IMR-90 (cell line): ENCODE measurements at regions not wholly inside any gene's neighbourhood (a gene's known extent, or its start where the extent isn't known, plus 50 kb on each side); places are given as distances from the start of the nearest gene placed in this dataset.

Source experiments
- ATAC-seq: fragments of 200-7000 bp; cut with Tn5 transposase; 2 replicates; pipeline ENCODE4 v1.9.1; 2020; ENCODE audit warnings: low read depth, mild to moderate bottlenecking, moderate library complexity
- BruUV-seq: library from RNA; stranded (reverse); fragments of 400-500 nt; replicated peaks from 2 replicates; lab custom pipeline; 2021; lab: Mats Ljungman, UMichigan
- CTCF ChIA-PET: fragments of 300-600 bp; formaldehyde crosslinking; extraction: SDS; loops from one replicate; lab custom pipeline; 2021; ENCODE audit warnings: antibody characterized with exemption; lab: Yijun Ruan, JAX
- POLR2A ChIA-PET: fragments of 300-600 bp; sonication (Branson Sonifier 250); formaldehyde crosslinking; loops from one replicate; lab custom pipeline; 2022; ENCODE audit warnings: antibody characterized with exemption; ENCODE audit not compliant: unreplicated experiment; lab: Charles Lee
- DNase-seq: peaks from one replicate; pipeline ENCODE4 v3.0.0; 2013
- H2AFZ ChIP-seq: replicated peaks from 2 replicates; pipeline ENCODE3; 2013; ENCODE audit warnings: low read length, mild to moderate bottlenecking; ENCODE audit not compliant: poor library complexity
- H2AK5ac ChIP-seq: 2 replicates; pipeline ENCODE4 v1.6.1; 2013; ENCODE audit warnings: low read depth, low read length, inconsistent platforms
- H2AK9ac ChIP-seq: replicated peaks from 2 replicates; pipeline ENCODE3; 2013; ENCODE audit warnings: mild to moderate bottlenecking, low read depth, low read length, moderate library complexity; ENCODE audit not compliant: poor library complexity
- H2BK120ac ChIP-seq: 2 replicates; pipeline ENCODE4 v1.6.1; 2013; ENCODE audit warnings: low read depth, low read length, inconsistent platforms
- H2BK15ac ChIP-seq: 3 replicates; pipeline ENCODE4 v1.6.1; 2013; ENCODE audit warnings: low read depth, low read length, inconsistent platforms
- H2BK20ac ChIP-seq: 2 replicates; pipeline ENCODE4 v1.6.1; 2013; ENCODE audit warnings: low read depth, mild to moderate bottlenecking, inconsistent platforms, low read length, moderate library complexity
- H2BK5ac ChIP-seq: 2 replicates; pipeline ENCODE4 v1.6.1; 2013; ENCODE audit warnings: mild to moderate bottlenecking, low read depth, low read length, inconsistent platforms; ENCODE audit not compliant: poor library complexity, severe bottlenecking
- H3K14ac ChIP-seq: replicated peaks from 2 replicates; pipeline ENCODE4 v1.6.1; 2013; ENCODE audit warnings: low read depth, low read length, inconsistent platforms
- H3K18ac ChIP-seq: 2 replicates; pipeline ENCODE4 v1.6.1; 2013; ENCODE audit warnings: low read depth, low read length, control low read depth
- H3K23ac ChIP-seq: 2 replicates; pipeline ENCODE4 v1.6.1; 2013; ENCODE audit warnings: low read depth, low read length, inconsistent platforms
- H3K27ac ChIP-seq: 2 replicates; pipeline ENCODE4 v1.5.1; 2013; ENCODE audit warnings: mild to moderate bottlenecking, control low read depth, low read length; ENCODE audit not compliant: insufficient read depth
- H3K27me3 ChIP-seq: 2 replicates; pipeline ENCODE4 v1.6.1; 2013; ENCODE audit warnings: low read length; ENCODE audit not compliant: control insufficient read depth, insufficient read depth
- H3K36me3 ChIP-seq: 2 replicates; pipeline ENCODE4 v1.6.1; 2013; ENCODE audit warnings: low read length, mixed read lengths; ENCODE audit not compliant: control insufficient read depth, insufficient read depth
- H3K4ac ChIP-seq: 2 replicates; pipeline ENCODE4 v1.6.1; 2013; ENCODE audit warnings: low read depth, low read length, inconsistent platforms
- H3K4me1 ChIP-seq: 2 replicates; pipeline ENCODE4 v1.6.1; 2013; ENCODE audit warnings: low read length, mixed read lengths; ENCODE audit not compliant: control insufficient read depth, insufficient read depth
- H3K4me2 ChIP-seq: 2 replicates; pipeline ENCODE4 v1.6.1; 2013; ENCODE audit warnings: low read depth, mild to moderate bottlenecking, control low read depth, low read length, moderate library complexity
- H3K4me3 ChIP-seq: 2 replicates; pipeline ENCODE4 v1.5.1; 2013; ENCODE audit warnings: low read depth, mild to moderate bottlenecking, control low read depth, low read length, moderate library complexity; ENCODE audit not compliant: insufficient read depth
- H3K56ac ChIP-seq: 2 replicates; pipeline ENCODE4 v1.6.1; 2013; ENCODE audit warnings: low read length, inconsistent platforms; ENCODE audit not compliant: insufficient read depth; ENCODE audit errors: extremely low read depth
- H3K79me1 ChIP-seq, 2 experiments: 2 replicates each; pipeline ENCODE4 v1.6.1; 2013; ENCODE audit warnings: low read length in 2 of 2, inconsistent platforms in 1 of 2, low read depth in 1 of 2
- H3K9ac ChIP-seq: 2 replicates; pipeline ENCODE4 v1.6.1; 2013; ENCODE audit warnings: low read depth, low read length, control low read depth
- H3K9me1 ChIP-seq: 2 replicates; pipeline ENCODE4 v1.6.1; 2013; ENCODE audit warnings: low read length, inconsistent platforms; ENCODE audit not compliant: insufficient read depth
- H3K9me3 ChIP-seq: 2 replicates; pipeline ENCODE4 v1.6.1; 2013; ENCODE audit warnings: low read length; ENCODE audit not compliant: control insufficient read depth, insufficient read depth
- H4K20me1 ChIP-seq: 2 replicates; pipeline ENCODE4 v1.6.1; 2013; ENCODE audit warnings: low read length, inconsistent platforms; ENCODE audit not compliant: insufficient read depth
- H4K5ac ChIP-seq: 2 replicates; pipeline ENCODE4 v1.6.1; 2013; ENCODE audit warnings: mild to moderate bottlenecking, low read depth, low read length, control low read depth
- H4K8ac ChIP-seq, 2 experiments: 2 replicates each; pipeline ENCODE4 v1.6.1; 2013; ENCODE audit warnings: low read depth in 2 of 2, low read length in 2 of 2, control low read depth in 1 of 2, inconsistent platforms in 1 of 2
- H4K91ac ChIP-seq: 2 replicates; pipeline ENCODE4 v1.6.1; 2013; ENCODE audit warnings: low read depth, low read length, inconsistent platforms; ENCODE audit not compliant: insufficient read depth
- BHLHE40 ChIP-seq: fragments of 150-350 bp; IDR thresholded peaks from 2 replicates; pipeline ENCODE4 v1.6.1; 2016; ENCODE audit warnings: mild to moderate bottlenecking, low read depth, low read length
- CEBPB ChIP-seq: IDR thresholded peaks from 2 replicates; pipeline ENCODE4 v1.6.1; 2012; ENCODE audit warnings: low read depth, low read length, improper control_type of control experiment
- CHD1 ChIP-seq: IDR thresholded peaks from 2 replicates; pipeline ENCODE4 v1.6.1; 2012; ENCODE audit warnings: low read depth, low read length, improper control_type of control experiment
- CTCF ChIP-seq: conservative IDR thresholded peaks from 2 replicates; pipeline ENCODE4 v1.5.1; 2012; ENCODE audit warnings: mild to moderate bottlenecking, low read depth, low read length, improper control_type of control experiment
- ELK1 ChIP-seq: fragments of 150-350 bp; IDR thresholded peaks from 2 replicates; pipeline ENCODE4 v1.6.1; 2016; ENCODE audit warnings: low read depth, mild to moderate bottlenecking, low read length, moderate library complexity, borderline replicate concordance
- FOS ChIP-seq: fragments of 150-350 bp; IDR thresholded peaks from 2 replicates; pipeline ENCODE4 v1.6.1; 2016; ENCODE audit warnings: low read depth, low read length
- MAFK ChIP-seq: IDR thresholded peaks from 2 replicates; pipeline ENCODE4 v1.6.1; 2012; ENCODE audit warnings: low read depth, low read length, improper control_type of control experiment
- MAZ ChIP-seq: IDR thresholded peaks from 2 replicates; pipeline ENCODE4 v1.6.1; 2012; ENCODE audit warnings: low read depth, mild to moderate bottlenecking, low read length, improper control_type of control experiment, moderate library complexity, borderline replicate concordance
- MXI1 ChIP-seq: IDR thresholded peaks from 2 replicates; pipeline ENCODE4 v1.6.1; 2012; ENCODE audit warnings: low read depth, mild to moderate bottlenecking, low read length, moderate library complexity, borderline replicate concordance
- NFE2L2 ChIP-seq: fragments of 150-350 bp; IDR thresholded peaks from 2 replicates; pipeline ENCODE4 v1.6.1; 2016; ENCODE audit warnings: low read depth, mild to moderate bottlenecking, low read length
- POLR2A ChIP-seq: IDR thresholded peaks from 2 replicates; pipeline ENCODE4 v1.6.1; 2012; ENCODE audit warnings: mild to moderate bottlenecking, low read depth, low read length
- RAD21 ChIP-seq: IDR thresholded peaks from 2 replicates; pipeline ENCODE4 v1.6.1; 2012; ENCODE audit warnings: low read length, improper control_type of control experiment
- RCOR1 ChIP-seq: IDR thresholded peaks from 2 replicates; pipeline ENCODE4 v1.6.1; 2012; ENCODE audit warnings: mild to moderate bottlenecking, low read length, improper control_type of control experiment; ENCODE audit not compliant: insufficient replicate concordance
- RFX5 ChIP-seq: IDR thresholded peaks from 2 replicates; pipeline ENCODE4 v1.8.0; 2012; ENCODE audit warnings: low read depth, mild to moderate bottlenecking, low read length, moderate library complexity
- SMC3 ChIP-seq: fragments of 150-350 bp; IDR thresholded peaks from 2 replicates; pipeline ENCODE4 v1.6.1; 2016; ENCODE audit warnings: low read depth, mild to moderate bottlenecking, antibody characterized with exemption, low read length, moderate library complexity
- USF2 ChIP-seq: fragments of 150-350 bp; IDR thresholded peaks from 2 replicates; pipeline ENCODE4 v1.6.1; 2017; ENCODE audit warnings: mild to moderate bottlenecking, antibody characterized with exemption, low read length, low read depth
- WGBS, 2 experiments: methylation state at CpG; one replicate each; pipeline versions ENCODE4 v1.1.5 to v1.1.7; 2013; ENCODE audit warnings: missing lambda C conversion rate in 2 of 2; ENCODE audit not compliant: insufficient read length in 1 of 2; ENCODE audit errors: extremely low coverage in 2 of 2; 5-methylcytosine and 5-hydroxymethylcytosine counted together
- dilution Hi-C: fragments of 300-500 bp; cut with HindIII; formaldehyde crosslinking; loops from one replicate; pipeline ENCODE4 v1.14.3; 2018; ENCODE audit warnings: low sequenced_read_pairs; ENCODE audit not compliant: unreplicated experiment
- in situ Hi-C: fragments of 300-500 bp; cut with MboI; formaldehyde crosslinking; loops from 3 replicates; pipeline ENCODE4 v1.14.3; 2019; ENCODE audit warnings: low sequenced_read_pairs, inconsistent platforms, mixed read lengths
- intact Hi-C: fragments of 100-400 bp; cut with micrococcal nuclease; formaldehyde crosslinking; loops from 2 replicates; pipeline ENCODE4 v1.10.0; 2022

- Histone ChIP-seq H3K9ac (no peak overlapping the region), H3K27me3 (no peaks in the 10 kb centered on the region), H3K4me2 (no peak overlapping the region), H3K36me3 (no peaks in the 10 kb centered on the region), H3K23ac (no peak overlapping the region), H3K18ac (no peak overlapping the region), H2BK20ac (no peak overlapping the region), H4K8ac (no peak overlapping the region), H2AK9ac (no peak overlapping the region), H3K79me1 (no peaks in the 10 kb centered on the region), H3K56ac (no peak overlapping the region), H3K4me3 (no peak overlapping the region), H2AK5ac (no peak overlapping the region), H3K4me1 (no peaks in the 10 kb centered on the region), H2BK5ac (no peak overlapping the region), H2BK120ac (no peak overlapping the region), H2AFZ (no peak overlapping the region), H3K9me1 (no peaks in the 10 kb centered on the region), H3K14ac (no peak overlapping the region), H3K27ac (no peak overlapping the region), H2BK15ac (no peak overlapping the region), H4K5ac (no peak overlapping the region), H4K20me1 (no peaks in the 10 kb centered on the region), H3K4ac (no peak overlapping the region), H4K91ac (no peak overlapping the region), H3K9me3 (peaks cover 2% of the 10 kb centered on the region; the same call in 1 of the 2 replicates)
- intact Hi-C loops = no loop called here
- ChIA-PET CTCF (no interaction called here), POLR2A (no interaction called here)
- in situ Hi-C loops = no loop called here
- dilution Hi-C loops = no loop called here
- TF ChIP-seq CHD1 (no peak), RAD21 (no peak), BHLHE40 (no peak), MXI1 (no peak), POLR2A (no peak), RCOR1 (no peak), RFX5 (no peak), CTCF (no peak), FOS (no peak), MAFK (no peak), SMC3 (no peak), CEBPB (no peak), MAZ (no peak), NFE2L2 (no peak), ELK1 (no peak), USF2 (no peak)
- BruUV-seq = no TSS peak
- DNase-seq (no peak), ATAC-seq (no peak)
- no CpG with 5 or more reads among the region's 1 CpG for WGBS, 2 experiments
These were observed 416.3 kb upstream of the ZNF608 start for GRCh38 chr5:125162714-125163113.
